Esophagus squamous epithelium (tissue), 4 donors: ENCODE measurements at regions not wholly inside any gene's neighbourhood (a gene's known extent, or its start where the extent isn't known, plus 50 kb on each side); places are given as distances from the start of the nearest gene placed in this dataset.

Source experiments
- POLR2A ChIP-seq, 4 donors: fragments of 450-650 bp; IDR thresholded peaks; one replicate each; pipeline ENCODE4 v1.6.1; 2017; ENCODE audit warnings: antibody characterized with exemption in 4 of 4, mild to moderate bottlenecking in 4 of 4, moderate library complexity in 3 of 4
- TF ChIP-seq, protein P1 (sequence below), 6 experiments: fragments of 450-650 bp in 4 of 6; fragments of 200-600 bp in 2 of 6; sonication (generic) in 2 of 6; IDR thresholded peaks; one replicate each; pipeline ENCODE4 v1.5.1; 2016 to 2019; ENCODE audit warnings: antibody characterized with exemption in 6 of 6, mild to moderate bottlenecking in 4 of 6, moderate library complexity in 4 of 6

DNA sequence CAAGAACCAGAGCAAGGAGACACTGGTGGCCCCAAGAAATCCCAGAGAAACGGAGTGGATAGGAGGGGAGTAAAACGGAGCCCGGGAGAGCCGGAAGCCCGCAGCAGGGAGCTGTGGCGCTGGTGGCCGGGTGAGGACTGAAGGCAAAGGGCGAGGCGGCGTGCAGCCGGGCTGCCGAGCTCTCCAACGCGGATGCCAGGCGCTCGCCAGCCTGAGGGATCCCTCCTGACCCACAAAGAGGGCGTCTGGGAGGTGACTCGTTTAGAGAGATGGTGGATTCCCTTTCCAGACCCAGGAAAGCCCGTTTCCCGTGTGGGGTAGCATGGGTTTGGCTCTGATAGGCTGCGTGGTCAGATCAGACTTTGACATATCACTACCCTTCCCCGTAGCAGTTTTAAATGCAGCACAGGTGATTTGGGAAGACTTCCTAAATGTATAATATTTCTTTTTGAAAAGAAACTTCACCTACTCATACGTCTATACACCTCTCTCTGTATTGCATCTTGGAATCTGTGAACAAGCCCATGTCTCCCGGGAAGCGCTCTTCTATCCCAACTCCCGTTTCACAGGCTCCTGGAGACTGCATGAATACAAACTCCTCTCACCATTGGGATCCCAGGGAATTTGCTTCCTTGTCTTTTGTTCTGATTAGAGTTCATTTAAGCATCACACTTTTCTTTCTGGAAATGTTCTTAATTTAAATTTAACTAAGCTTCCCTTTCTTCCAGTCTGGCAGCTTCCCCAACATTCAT lies 158.1 kb downstream of the C9orf152 start:
- TF ChIP-seq, protein P1, sequence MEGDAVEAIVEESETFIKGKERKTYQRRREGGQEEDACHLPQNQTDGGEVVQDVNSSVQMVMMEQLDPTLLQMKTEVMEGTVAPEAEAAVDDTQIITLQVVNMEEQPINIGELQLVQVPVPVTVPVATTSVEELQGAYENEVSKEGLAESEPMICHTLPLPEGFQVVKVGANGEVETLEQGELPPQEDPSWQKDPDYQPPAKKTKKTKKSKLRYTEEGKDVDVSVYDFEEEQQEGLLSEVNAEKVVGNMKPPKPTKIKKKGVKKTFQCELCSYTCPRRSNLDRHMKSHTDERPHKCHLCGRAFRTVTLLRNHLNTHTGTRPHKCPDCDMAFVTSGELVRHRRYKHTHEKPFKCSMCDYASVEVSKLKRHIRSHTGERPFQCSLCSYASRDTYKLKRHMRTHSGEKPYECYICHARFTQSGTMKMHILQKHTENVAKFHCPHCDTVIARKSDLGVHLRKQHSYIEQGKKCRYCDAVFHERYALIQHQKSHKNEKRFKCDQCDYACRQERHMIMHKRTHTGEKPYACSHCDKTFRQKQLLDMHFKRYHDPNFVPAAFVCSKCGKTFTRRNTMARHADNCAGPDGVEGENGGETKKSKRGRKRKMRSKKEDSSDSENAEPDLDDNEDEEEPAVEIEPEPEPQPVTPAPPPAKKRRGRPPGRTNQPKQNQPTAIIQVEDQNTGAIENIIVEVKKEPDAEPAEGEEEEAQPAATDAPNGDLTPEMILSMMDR (IDR thresholded peaks at IDR 0.05): no peak
- TF ChIP-seq POLR2A (IDR thresholded peaks at IDR 0.05): no peak
